ENCODE measurements at regions not wholly inside any gene's neighbourhood (a gene's known extent, or its start where the extent isn't known, plus 50 kb on each side); places are given as distances from the start of the nearest gene placed in this dataset.

DNA sequence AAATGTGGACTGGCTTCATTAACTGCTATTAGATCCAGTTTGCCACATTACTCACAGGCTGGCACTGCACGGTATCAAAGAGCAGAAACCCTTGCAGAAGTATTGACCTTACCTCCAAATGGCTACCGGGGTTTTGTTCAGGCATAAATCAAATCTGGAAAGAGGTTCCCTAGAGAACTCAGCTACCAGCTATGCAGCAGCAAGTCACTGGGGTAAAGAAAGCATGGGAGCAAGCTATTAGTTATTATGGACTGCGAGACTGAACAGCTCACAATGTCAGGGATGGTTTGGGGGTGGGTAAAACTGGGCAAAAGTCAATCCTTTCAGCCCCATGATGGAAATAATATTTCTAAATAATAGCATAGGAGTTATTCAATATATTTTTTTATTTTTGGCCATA is 128.1 kb downstream of the FANCF start:
- no peak for DNase-seq (ENCODE audit: extremely low read depth, low read depth)
- TF ChIP-seq, protein P1, sequence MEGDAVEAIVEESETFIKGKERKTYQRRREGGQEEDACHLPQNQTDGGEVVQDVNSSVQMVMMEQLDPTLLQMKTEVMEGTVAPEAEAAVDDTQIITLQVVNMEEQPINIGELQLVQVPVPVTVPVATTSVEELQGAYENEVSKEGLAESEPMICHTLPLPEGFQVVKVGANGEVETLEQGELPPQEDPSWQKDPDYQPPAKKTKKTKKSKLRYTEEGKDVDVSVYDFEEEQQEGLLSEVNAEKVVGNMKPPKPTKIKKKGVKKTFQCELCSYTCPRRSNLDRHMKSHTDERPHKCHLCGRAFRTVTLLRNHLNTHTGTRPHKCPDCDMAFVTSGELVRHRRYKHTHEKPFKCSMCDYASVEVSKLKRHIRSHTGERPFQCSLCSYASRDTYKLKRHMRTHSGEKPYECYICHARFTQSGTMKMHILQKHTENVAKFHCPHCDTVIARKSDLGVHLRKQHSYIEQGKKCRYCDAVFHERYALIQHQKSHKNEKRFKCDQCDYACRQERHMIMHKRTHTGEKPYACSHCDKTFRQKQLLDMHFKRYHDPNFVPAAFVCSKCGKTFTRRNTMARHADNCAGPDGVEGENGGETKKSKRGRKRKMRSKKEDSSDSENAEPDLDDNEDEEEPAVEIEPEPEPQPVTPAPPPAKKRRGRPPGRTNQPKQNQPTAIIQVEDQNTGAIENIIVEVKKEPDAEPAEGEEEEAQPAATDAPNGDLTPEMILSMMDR (IDR thresholded peaks at IDR 0.05; ENCODE audit: low read depth, low read length): no peak

DNA sequence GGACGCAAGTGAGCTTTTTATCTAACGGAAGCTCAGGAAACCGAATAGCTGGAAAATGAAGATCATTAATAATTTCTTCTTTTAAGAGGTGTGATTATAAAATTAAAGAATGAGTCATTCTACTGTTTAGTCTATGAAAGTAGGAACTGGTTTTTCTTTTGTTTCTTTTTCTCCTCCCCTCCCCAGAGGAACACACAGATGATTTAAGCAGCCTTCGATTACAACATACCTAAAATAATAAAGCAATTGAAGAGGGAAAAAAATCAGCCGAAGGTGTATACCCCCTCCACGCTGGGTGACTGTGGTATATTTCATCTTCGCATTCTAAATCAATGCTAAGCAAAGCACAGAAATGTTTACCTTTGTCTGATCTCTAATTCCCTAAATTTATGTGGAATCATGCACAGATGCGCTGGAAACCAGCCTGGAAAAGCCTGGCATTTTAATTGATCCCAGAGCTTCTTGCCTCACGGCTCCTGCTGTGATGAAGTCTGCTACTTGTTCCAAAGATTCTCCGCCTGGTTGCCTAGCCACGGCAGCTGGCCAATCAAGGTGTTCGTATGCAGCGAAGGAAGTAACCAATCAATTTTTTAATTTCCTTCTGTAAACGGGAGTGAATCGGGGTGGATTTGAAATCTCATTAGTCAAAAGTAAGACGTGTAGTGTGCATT is 133.9 kb downstream of the FANCF start:
- TF ChIP-seq, protein P1 (IDR thresholded peaks at IDR 0.05; ENCODE audit: low read depth, low read length): no peak
- DNase-seq (ENCODE audit: extremely low read depth, low read depth): peak; percentile 65

DNA sequence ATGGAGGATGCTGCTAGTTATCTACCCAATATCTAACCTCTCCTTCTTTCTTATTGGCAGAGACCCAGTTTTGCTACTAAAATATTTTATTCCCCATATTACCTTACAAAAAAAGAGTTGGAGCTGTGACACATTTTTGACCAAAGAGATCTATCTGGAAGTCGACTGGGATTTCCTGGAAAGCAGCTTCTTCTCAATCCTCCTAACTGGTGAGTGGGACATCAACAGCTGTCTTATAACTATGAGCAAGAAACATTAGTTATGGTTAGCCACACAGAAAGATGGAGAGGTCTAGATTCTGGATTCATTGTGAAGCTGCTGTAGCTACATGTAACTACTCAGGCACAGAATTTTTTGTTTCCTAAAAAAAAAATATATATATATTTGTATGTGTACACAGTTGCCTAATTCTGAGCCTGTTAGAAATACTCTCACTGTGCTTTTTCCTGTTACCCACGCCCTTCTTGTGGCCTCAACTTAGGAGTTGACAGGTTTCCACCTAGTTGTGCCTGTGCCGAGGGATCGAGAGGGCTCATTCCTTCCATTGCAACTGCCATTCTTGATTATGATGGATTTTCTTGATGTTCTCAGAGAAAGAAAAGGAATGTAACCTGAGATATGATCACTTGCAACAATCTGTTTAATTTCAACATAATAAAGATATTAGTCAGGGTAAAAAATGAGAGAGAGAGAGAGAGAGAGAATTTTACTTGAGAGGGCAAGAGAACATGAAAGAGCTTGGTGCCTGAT is 142.0 kb downstream of the SLC17A6 start:
- TF ChIP-seq, protein P1 (IDR thresholded peaks at IDR 0.05; ENCODE audit: low read depth, low read length): no peak
- DNase-seq (ENCODE audit: extremely low read depth, low read depth): no peak

DNA sequence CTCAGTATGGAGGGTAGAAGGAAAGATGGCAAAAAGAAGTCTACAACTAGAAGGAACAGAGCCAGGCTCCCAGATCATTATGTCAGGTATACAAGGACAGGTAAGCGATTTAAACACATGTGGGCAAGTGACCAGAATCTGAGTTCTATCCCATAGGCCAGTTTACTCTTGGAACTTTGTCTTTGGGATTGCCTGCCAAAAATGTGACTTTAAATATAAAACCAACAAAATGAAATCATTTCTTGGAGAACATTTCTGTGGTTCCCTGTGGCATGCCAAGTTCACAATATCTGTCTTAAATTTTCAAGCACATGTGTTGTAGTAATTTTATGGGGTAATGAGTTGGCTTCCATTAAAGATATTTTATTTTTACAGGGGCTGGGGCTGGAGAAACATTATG is 141.0 kb downstream of the SLC17A6 start:
- DNase-seq (ENCODE audit: extremely low read depth, low read depth): no peak
- TF ChIP-seq, protein P1 (IDR thresholded peaks at IDR 0.05; ENCODE audit: low read depth, low read length): no peak

DNA sequence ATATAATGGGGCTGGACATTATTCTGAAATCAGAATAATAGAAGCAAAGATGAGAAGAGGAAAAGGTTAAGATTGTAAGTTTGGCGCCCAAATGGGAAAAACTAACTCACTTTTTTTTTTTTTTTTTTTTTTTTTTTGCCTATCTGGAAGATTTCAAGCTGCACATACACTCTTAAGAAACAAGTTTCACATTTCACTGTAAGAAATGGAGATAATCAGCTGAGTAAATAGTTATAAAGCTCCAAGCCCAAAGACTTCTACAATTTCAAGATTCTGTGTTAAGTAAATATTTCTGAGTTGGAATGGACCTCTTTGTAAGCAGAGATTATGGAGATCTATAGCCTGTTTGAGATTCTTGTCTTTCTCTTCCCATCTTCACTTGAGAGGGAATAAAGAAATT is 140.0 kb downstream of the SLC17A6 start:
- DNase-seq (ENCODE audit: extremely low read depth, low read depth): no peak
- TF ChIP-seq, protein P1 (IDR thresholded peaks at IDR 0.05; ENCODE audit: low read depth, low read length): no peak

DNA sequence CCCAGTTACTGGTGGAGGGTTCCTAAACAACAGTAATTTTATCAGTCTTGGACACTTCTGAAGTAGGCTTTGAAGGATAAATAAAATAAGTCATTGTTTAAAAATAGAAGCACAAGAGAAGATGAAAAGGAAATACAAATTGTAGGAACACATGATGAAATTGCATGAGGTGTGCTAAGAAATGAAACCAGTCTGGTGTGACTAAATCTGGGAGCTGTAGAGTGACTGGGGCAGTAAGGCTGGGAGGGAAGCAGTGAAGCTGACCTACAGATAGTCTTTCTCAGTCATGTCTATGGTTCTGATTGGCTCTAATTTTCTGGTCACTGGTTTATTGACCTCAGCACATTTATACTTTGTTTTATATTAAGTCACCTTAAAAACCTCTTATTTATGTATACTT is 139.1 kb downstream of the SLC17A6 start:
- TF ChIP-seq, protein P1 (IDR thresholded peaks at IDR 0.05; ENCODE audit: low read depth, low read length): no peak
- DNase-seq (ENCODE audit: extremely low read depth, low read depth): no peak

DNA sequence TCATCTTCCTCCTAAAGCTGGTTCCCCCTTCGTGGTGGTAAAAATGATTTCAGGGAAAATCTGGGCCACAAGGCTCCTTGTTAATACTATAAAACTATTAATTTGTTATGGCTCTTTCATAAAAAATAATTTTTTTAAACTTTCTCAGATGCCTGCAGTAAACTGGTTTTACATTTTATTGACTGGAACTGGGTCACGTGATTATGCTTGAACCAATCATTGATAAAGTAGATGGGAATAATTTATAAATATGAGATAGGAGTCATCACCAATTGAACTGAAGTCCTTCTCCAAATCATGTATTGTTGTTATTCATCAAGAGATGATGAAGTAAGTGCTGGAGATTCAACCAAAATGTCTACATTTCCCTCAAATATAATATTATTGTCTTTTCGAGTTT is 138.4 kb downstream of the SLC17A6 start:
- no peak for DNase-seq (ENCODE audit: extremely low read depth, low read depth)
- TF ChIP-seq, protein P1 (IDR thresholded peaks at IDR 0.05; ENCODE audit: low read depth, low read length): no peak
